SK-N-SH treated with all-trans-retinoic acid at 6 μM for 48 hours (cell line): ENCODE measurements at regions not wholly inside any gene's neighbourhood (a gene's known extent, or its start where the extent isn't known, plus 50 kb on each side); places are given as distances from the start of the nearest gene placed in this dataset.

ENCODE experiments used
- ATAC-seq: fragments of 200-7000 bp; cut with Tn5 transposase; 3 replicates; pipeline ENCODE4 v1.9.1; 2020; ENCODE audit warnings: mild to moderate bottlenecking, moderate library complexity
- ARNTL ChIP-seq: fragments of 450-650 bp; formaldehyde crosslinking; IDR thresholded peaks from 2 replicates; pipeline ENCODE4 v1.5.0; 2020; ENCODE audit warnings: low read depth, mild to moderate bottlenecking, moderate library complexity, borderline replicate concordance
- CREB5 ChIP-seq: fragments of 250-450 bp; sonication (Bioruptor Pico); IDR thresholded peaks from 2 replicates; pipeline ENCODE4 v1.5.1; 2020; ENCODE audit warnings: low read depth, mild to moderate bottlenecking, moderate library complexity
- CSDC2 ChIP-seq: fragments of 250-450 bp; sonication (Bioruptor Pico); IDR thresholded peaks from 2 replicates; pipeline ENCODE4 v1.5.0; 2020; ENCODE audit warnings: mild to moderate bottlenecking, moderate library complexity
- CSRNP3 ChIP-seq: fragments of 250-450 bp; sonication (Bioruptor Pico); IDR thresholded peaks from 2 replicates; pipeline ENCODE4 v1.5.1; 2021; ENCODE audit warnings: mild to moderate bottlenecking, moderate library complexity
- GLIS3 ChIP-seq: fragments of 250-450 bp; sonication (Bioruptor Pico); IDR thresholded peaks from 2 replicates; pipeline ENCODE4 v1.5.0; 2020; ENCODE audit warnings: mild to moderate bottlenecking, moderate library complexity
- ISL1 ChIP-seq: fragments of 250-450 bp; sonication (Bioruptor Pico); IDR thresholded peaks from 2 replicates; pipeline ENCODE4 v2.1.2; 2022; ENCODE audit warnings: mild to moderate bottlenecking, moderate library complexity
- OSR1 ChIP-seq: fragments of 250-450 bp; sonication (Bioruptor Pico); IDR thresholded peaks from 2 replicates; pipeline ENCODE4 v1.8.0; 2022; ENCODE audit warnings: moderate library complexity, mild to moderate bottlenecking, inconsistent platforms
- PATZ1 ChIP-seq: fragments of 250-450 bp; sonication (Bioruptor Pico); IDR thresholded peaks from 2 replicates; pipeline ENCODE4 v1.8.0; 2020; ENCODE audit warnings: mild to moderate bottlenecking, moderate library complexity, borderline replicate concordance
- POU6F1 ChIP-seq: fragments of 250-450 bp; sonication (Bioruptor Pico); IDR thresholded peaks from 2 replicates; pipeline ENCODE4 v1.8.0; 2021; ENCODE audit warnings: low read depth, mild to moderate bottlenecking, moderate library complexity, borderline replicate concordance
- PPARA ChIP-seq: fragments of 250-450 bp; sonication (Bioruptor Pico); IDR thresholded peaks from 2 replicates; pipeline ENCODE4 v1.5.0; 2020; ENCODE audit warnings: mild to moderate bottlenecking, borderline replicate concordance
- RARB ChIP-seq: fragments of 250-450 bp; sonication (Bioruptor Pico); IDR thresholded peaks from 2 replicates; pipeline ENCODE4 v1.8.0; 2021; ENCODE audit warnings: mild to moderate bottlenecking, moderate library complexity
- SNAI2 ChIP-seq: fragments of 250-450 bp; sonication (Bioruptor Pico); IDR thresholded peaks from 2 replicates; pipeline ENCODE4 v1.5.0; 2020; ENCODE audit warnings: mild to moderate bottlenecking, moderate library complexity
- TCF4 ChIP-seq: fragments of 250-450 bp; sonication (Bioruptor Pico); IDR thresholded peaks from 2 replicates; pipeline ENCODE4 v1.8.0; 2021; ENCODE audit warnings: mild to moderate bottlenecking, moderate library complexity, borderline replicate concordance
- TOX ChIP-seq: fragments of 250-450 bp; sonication (Bioruptor Pico); IDR thresholded peaks from 2 replicates; pipeline ENCODE4 v1.8.0; 2021; ENCODE audit warnings: mild to moderate bottlenecking, moderate library complexity, borderline replicate concordance
- TSHZ2 ChIP-seq: fragments of 250-450 bp; sonication (Bioruptor Pico); IDR thresholded peaks from 2 replicates; pipeline ENCODE4 v1.5.0; 2020; ENCODE audit warnings: mild to moderate bottlenecking, moderate library complexity
- ZC3H10 ChIP-seq: fragments of 250-450 bp; sonication (Bioruptor Pico); IDR thresholded peaks from 2 replicates; pipeline ENCODE4 v1.5.1; 2021; ENCODE audit warnings: mild to moderate bottlenecking, moderate library complexity
- ZFP3 ChIP-seq: fragments of 250-450 bp; sonication (Bioruptor Pico); IDR thresholded peaks from 2 replicates; pipeline ENCODE4 v1.5.0; 2020; ENCODE audit warnings: mild to moderate bottlenecking, moderate library complexity
- ZFP30 ChIP-seq: fragments of 450-650 bp; formaldehyde crosslinking; IDR thresholded peaks from 2 replicates; pipeline ENCODE4 v1.5.0; 2022; ENCODE audit warnings: mild to moderate bottlenecking, moderate library complexity
- ZNF565 ChIP-seq: fragments of 450-650 bp; formaldehyde crosslinking; conservative IDR thresholded peaks from 2 replicates; pipeline ENCODE4 v1.5.0; 2020; ENCODE audit warnings: low read depth, mild to moderate bottlenecking, moderate library complexity
- ZNF8 ChIP-seq: fragments of 450-650 bp; formaldehyde crosslinking; IDR thresholded peaks from 2 replicates; pipeline ENCODE4 v1.5.0; 2020; ENCODE audit warnings: mild to moderate bottlenecking, moderate library complexity

GRCh38 chr18:39960550-39960949 is 1994.5 kb upstream of the PIK3C3 start:
- TF ChIP-seq PATZ1 (CRISPR knock-in tag): no peak
- no peak for TF ChIP-seq OSR1 (CRISPR knock-in tag)
- TF ChIP-seq TSHZ2: no peak
- TF ChIP-seq TOX: no peak
- ATAC-seq: no peak

GRCh38 chr18:39959839-39960238 is 1995.2 kb upstream of the PIK3C3 start:
- TF ChIP-seq CREB5 (CRISPR knock-in tag) (no peak), OSR1 (CRISPR knock-in tag) (no peak), ZFP30 (no peak), RARB (CRISPR knock-in tag) (no peak), CSRNP3 (CRISPR knock-in tag) (no peak), TOX (no peak), ZFP3 (CRISPR knock-in tag) (no peak), SNAI2 (CRISPR knock-in tag) (no peak), PATZ1 (CRISPR knock-in tag) (no peak)
- no peak for ATAC-seq

GRCh38 chr18:39958876-39959275 is 1996.2 kb upstream of the PIK3C3 start:
- TF ChIP-seq ZFP3 (CRISPR knock-in tag): no peak

GRCh38 chr18:39952816-39953215 is 2002.2 kb upstream of the PIK3C3 start:
- TF ChIP-seq ZNF565 (CRISPR knock-in tag): no peak
- no peak for TF ChIP-seq PPARA
- no peak for TF ChIP-seq GLIS3 (CRISPR knock-in tag)
- no peak for TF ChIP-seq ZFP30
- no peak for TF ChIP-seq CREB5 (CRISPR knock-in tag)
- no peak for TF ChIP-seq CSDC2 (CRISPR knock-in tag)
- no peak for TF ChIP-seq RARB (CRISPR knock-in tag)
- no peak for TF ChIP-seq OSR1 (CRISPR knock-in tag)
- no peak for TF ChIP-seq CSRNP3 (CRISPR knock-in tag)
- TF ChIP-seq ISL1: no peak
- no peak for TF ChIP-seq SNAI2 (CRISPR knock-in tag)
- TF ChIP-seq TCF4 (CRISPR knock-in tag): no peak
- no peak for TF ChIP-seq TOX
- no peak for TF ChIP-seq ZNF8
- no peak for TF ChIP-seq ZC3H10
- TF ChIP-seq ARNTL (CRISPR knock-in tag): no peak
- no peak for TF ChIP-seq POU6F1 (CRISPR knock-in tag)
- no peak for ATAC-seq

More at GRCh38 chr18:39958876-39959275, 1996.2 kb upstream of the PIK3C3 start:
- no peak for ATAC-seq
